Sigmoid colon (tissue), 6 donors: ENCODE measurements at regions not wholly inside any gene's neighbourhood (a gene's known extent, or its start where the extent isn't known, plus 50 kb on each side); places are given as distances from the start of the nearest gene placed in this dataset.

Experiments
- DNase-seq: peaks from one replicate; pipeline ENCODE4 v3.0.0-alpha.2; 2019
- H3K27ac ChIP-seq, 4 donors: fragments of 200-600 bp; sonication (generic); one replicate each; pipeline ENCODE4 v1.5.1; 2016 to 2019; ENCODE audit warnings: mild to moderate bottlenecking in 1 of 4
- H3K27me3 ChIP-seq, 3 donors: fragments of 200-600 bp; sonication (generic); one replicate each; pipeline ENCODE4 v1.5.1; 2019; ENCODE audit warnings: mild to moderate bottlenecking in 1 of 3
- H3K36me3 ChIP-seq, 4 donors: fragments of 200-600 bp; sonication (generic); one replicate each; pipeline ENCODE4 v1.5.1; 2016 to 2019
- H3K4me1 ChIP-seq, 4 donors: fragments of 200-600 bp; sonication (generic); one replicate each; pipeline ENCODE4 v1.5.1; 2017 to 2019
- H3K4me3 ChIP-seq, 4 donors: fragments of 200-600 bp; sonication (generic); one replicate each; pipeline ENCODE4 v1.5.1; 2017 to 2019; ENCODE audit warnings: mild to moderate bottlenecking in 2 of 4, moderate library complexity in 1 of 4
- H3K9me3 ChIP-seq, 4 donors: fragments of 200-600 bp in 3 of 4; sonication (generic) in 3 of 4; one replicate each; pipeline versions ENCODE4 v1.5.1 to v1.6.1; 2013 to 2019
- EP300 ChIP-seq, 4 donors: sonication (generic); formaldehyde crosslinking; IDR thresholded peaks; one replicate each; pipeline ENCODE4 v1.6.1; 2017; ENCODE audit warnings: antibody characterized with exemption in 4 of 4
- POLR2A ChIP-seq, 2 donors: fragments of 450-650 bp; IDR thresholded peaks; one replicate each; pipeline ENCODE4 v1.6.1; 2016; ENCODE audit warnings: antibody characterized with exemption in 2 of 2, mild to moderate bottlenecking in 2 of 2, moderate library complexity in 2 of 2
- POLR2AphosphoS5 ChIP-seq, 4 donors: sonication (generic); formaldehyde crosslinking; IDR thresholded peaks; one replicate each; pipeline ENCODE4 v1.6.1; 2017; ENCODE audit warnings: antibody characterized with exemption in 4 of 4
- WGBS, 2 donors: extraction: QIAGEN DNeasy Blood & Tissue Kit; methylation state at CpG; one replicate each; pipeline ENCODE4 v1.1.7; 2013; 5-methylcytosine and 5-hydroxymethylcytosine counted together
- intact Hi-C: fragments of 100-400 bp; cut with DNase I; formaldehyde crosslinking; loops from one replicate; pipeline ENCODE4 v1.15.1; 2023
- TF ChIP-seq, protein P1 (sequence below), 4 experiments: fragments of 450-650 bp in 3 of 4; fragments of 200-600 bp in 1 of 4; IDR thresholded peaks; one replicate each; pipeline ENCODE4 v1.5.1; 2016 to 2019; ENCODE audit warnings: antibody characterized with exemption in 4 of 4, mild to moderate bottlenecking in 3 of 4, moderate library complexity in 2 of 4
- donor health status: healthy with polysubstance abuse.
- donor health status: healthy.

- DNase-seq, result no peak
- no peak overlapping the region for H3K4me3 ChIP-seq
- H3K36me3 ChIP-seq, result no peaks in the 10 kb centered on the region
- no peaks in the 10 kb centered on the region for H3K9me3 ChIP-seq
- intact Hi-C loops, result no loop called here
- H3K4me1 ChIP-seq, result no peaks in the 10 kb centered on the region
- no peak overlapping the region for H3K27ac ChIP-seq
- TF ChIP-seq, protein P1, sequence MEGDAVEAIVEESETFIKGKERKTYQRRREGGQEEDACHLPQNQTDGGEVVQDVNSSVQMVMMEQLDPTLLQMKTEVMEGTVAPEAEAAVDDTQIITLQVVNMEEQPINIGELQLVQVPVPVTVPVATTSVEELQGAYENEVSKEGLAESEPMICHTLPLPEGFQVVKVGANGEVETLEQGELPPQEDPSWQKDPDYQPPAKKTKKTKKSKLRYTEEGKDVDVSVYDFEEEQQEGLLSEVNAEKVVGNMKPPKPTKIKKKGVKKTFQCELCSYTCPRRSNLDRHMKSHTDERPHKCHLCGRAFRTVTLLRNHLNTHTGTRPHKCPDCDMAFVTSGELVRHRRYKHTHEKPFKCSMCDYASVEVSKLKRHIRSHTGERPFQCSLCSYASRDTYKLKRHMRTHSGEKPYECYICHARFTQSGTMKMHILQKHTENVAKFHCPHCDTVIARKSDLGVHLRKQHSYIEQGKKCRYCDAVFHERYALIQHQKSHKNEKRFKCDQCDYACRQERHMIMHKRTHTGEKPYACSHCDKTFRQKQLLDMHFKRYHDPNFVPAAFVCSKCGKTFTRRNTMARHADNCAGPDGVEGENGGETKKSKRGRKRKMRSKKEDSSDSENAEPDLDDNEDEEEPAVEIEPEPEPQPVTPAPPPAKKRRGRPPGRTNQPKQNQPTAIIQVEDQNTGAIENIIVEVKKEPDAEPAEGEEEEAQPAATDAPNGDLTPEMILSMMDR (IDR thresholded peaks at IDR 0.05), result no peak
- no peak for TF ChIP-seq POLR2AphosphoS5 (IDR thresholded peaks at IDR 0.05)
- TF ChIP-seq POLR2A (IDR thresholded peaks at IDR 0.05), result no peak
- TF ChIP-seq EP300 (IDR thresholded peaks at IDR 0.05), result no peak
- WGBS, 2 donors, result 77 to 91% methylated on average over 9 of the region's 9 CpGs
- no peaks in the 10 kb centered on the region for H3K27me3 ChIP-seq
These were observed 210.5 kb downstream of the MATN1 start for GRCh38 chr1:30512914-30513265.

DNA sequence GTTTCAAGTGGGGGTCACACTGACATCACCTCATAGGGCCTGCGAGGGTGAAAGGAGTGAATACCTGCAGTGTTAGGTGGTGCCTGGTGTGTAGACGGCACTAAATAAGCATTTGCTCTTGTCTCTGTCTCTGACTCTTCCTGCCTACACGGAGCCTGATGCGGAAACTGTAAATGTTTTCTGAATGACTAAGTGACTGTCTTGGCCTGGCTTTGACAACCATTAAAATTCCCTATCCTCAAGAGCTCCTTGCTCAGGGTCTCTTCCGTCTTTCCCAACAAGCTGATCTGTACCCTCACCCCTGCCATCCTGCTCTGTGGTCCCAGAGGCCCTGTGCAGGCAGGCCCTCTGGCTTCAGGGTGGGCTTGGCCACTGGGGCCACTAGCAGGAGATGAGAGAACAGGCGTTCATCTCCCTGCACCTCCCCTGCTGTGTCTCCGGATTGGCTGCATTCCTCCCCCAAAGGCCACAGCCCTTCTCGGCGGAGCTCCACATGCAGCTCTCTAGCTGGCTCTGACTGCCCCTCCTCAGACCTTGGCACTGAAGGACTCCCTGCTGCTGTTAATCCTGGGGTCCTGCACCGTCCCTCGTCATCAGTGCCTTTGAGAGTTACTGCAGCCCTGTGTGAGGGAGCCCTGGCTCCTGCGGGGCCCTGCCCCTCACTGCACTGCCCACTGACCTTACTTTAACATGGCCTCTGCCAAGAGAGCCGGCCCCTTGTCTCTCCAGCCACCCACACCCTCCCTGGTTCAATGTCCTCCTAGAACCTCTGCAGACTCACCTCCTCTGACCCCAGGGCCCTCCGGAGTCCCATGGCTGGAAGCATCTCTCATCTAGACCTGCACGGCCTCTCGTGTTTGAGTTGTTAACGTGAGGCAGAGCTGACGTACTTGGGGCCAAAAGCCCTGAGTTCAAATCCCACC, 211.1 kb downstream of the MATN1 start:
- no peak for TF ChIP-seq EP300 (IDR thresholded peaks at IDR 0.05)
- no peak for TF ChIP-seq POLR2A (IDR thresholded peaks at IDR 0.05)
- no peak for TF ChIP-seq POLR2AphosphoS5 (IDR thresholded peaks at IDR 0.05)
- TF ChIP-seq, protein P1 (IDR thresholded peaks at IDR 0.05), result no peak
- H3K27me3 ChIP-seq, result no peaks in the 10 kb centered on the region
- 64 to 75% methylated on average over 18 of the region's 18 CpGs for WGBS, 2 donors
- intact Hi-C loops, result no loop called here
- DNase-seq, result no peak
- H3K9me3 ChIP-seq, result no peaks in the 10 kb centered on the region
- H3K4me1 ChIP-seq, result no peaks in the 10 kb centered on the region
- H3K36me3 ChIP-seq, result no peaks in the 10 kb centered on the region
- H3K27ac ChIP-seq, result no peak overlapping the region
- no peak overlapping the region for H3K4me3 ChIP-seq

DNA sequence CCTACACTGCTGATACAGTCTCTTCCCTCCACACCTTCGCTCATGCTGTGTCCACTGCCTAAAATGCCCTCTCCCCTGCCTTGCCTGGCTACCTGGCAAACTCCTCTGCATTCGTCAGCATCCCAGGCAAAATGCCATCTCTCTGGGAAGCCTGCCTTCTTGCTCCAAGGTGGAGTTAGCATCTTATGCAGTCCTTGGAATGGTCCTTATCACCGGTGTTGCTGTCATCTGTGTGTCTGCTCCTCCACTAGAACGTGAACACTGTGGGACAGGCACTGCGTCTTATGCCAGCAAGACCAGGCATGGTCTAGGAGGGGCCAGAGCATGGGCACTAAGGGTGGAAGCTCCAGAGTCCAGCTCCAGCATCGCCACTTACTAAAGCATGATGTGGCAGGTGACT, 211.8 kb downstream of the MATN1 start:
- TF ChIP-seq EP300 (IDR thresholded peaks at IDR 0.05) (no peak), POLR2A (IDR thresholded peaks at IDR 0.05) (no peak), POLR2AphosphoS5 (IDR thresholded peaks at IDR 0.05) (no peak)
- TF ChIP-seq, protein P1 (IDR thresholded peaks at IDR 0.05), result no peak
- Histone ChIP-seq H3K27me3 (no peaks in the 10 kb centered on the region), H3K9me3 (no peaks in the 10 kb centered on the region), H3K4me1 (no peaks in the 10 kb centered on the region), H3K36me3 (no peaks in the 10 kb centered on the region), H3K27ac (no peak overlapping the region), H3K4me3 (no peak overlapping the region)
- intact Hi-C loops, result no loop called here
- no peak for DNase-seq
- WGBS, 2 donors, result 85 to 88% methylated on average over 6 of the region's 6 CpGs

DNA sequence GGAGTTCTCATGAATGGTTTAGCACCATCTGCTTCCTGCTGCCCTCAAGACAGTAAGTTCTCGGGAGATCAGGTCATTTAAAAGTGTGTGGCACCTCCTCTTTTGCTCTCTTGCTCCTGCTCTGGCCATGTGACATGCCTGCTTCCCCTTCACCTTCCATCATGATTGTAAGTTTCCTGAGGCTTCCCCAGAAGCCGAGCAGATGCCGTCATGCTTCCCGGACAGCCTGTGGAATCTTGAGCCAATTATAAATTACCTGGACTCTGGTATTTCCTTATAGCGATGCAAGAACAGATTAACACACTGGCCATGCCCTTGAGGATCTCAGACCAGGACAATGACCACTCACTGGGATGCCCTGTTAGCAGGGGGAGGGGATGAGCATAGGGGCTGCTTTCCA, 212.3 kb downstream of the MATN1 start:
- H3K27ac ChIP-seq, result no peak overlapping the region
- intact Hi-C loops, result no loop called here
- DNase-seq, result no peak
- no peaks in the 10 kb centered on the region for H3K36me3 ChIP-seq
- WGBS, 2 donors, result 76 to 78% methylated on average over 5 of the region's 5 CpGs
- H3K27me3 ChIP-seq, result no peaks in the 10 kb centered on the region
- no peak overlapping the region for H3K4me3 ChIP-seq
- TF ChIP-seq POLR2A (IDR thresholded peaks at IDR 0.05), result no peak
- no peak for TF ChIP-seq POLR2AphosphoS5 (IDR thresholded peaks at IDR 0.05)
- TF ChIP-seq, protein P1 (IDR thresholded peaks at IDR 0.05), result no peak
- no peak for TF ChIP-seq EP300 (IDR thresholded peaks at IDR 0.05)
- no peaks in the 10 kb centered on the region for H3K4me1 ChIP-seq
- H3K9me3 ChIP-seq, result no peaks in the 10 kb centered on the region
